Spleen (tissue), 11 donors: ENCODE measurements at regions not wholly inside any gene's neighbourhood (a gene's known extent, or its start where the extent isn't known, plus 50 kb on each side); places are given as distances from the start of the nearest gene placed in this dataset.
"Not testable (repeated sequence)": the region's sequence is repeated elsewhere in the genome, so short reads cannot be mapped to it uniquely, and the experiment has no call there.

Experiments
- DNase-seq: peaks from one replicate; pipeline ENCODE4 v3.0.0-alpha.2; 2020
- H3K27ac ChIP-seq, 8 donors: fragments of 200-600 bp; sonication (generic) in 7 of 8; 1 replicate in 4 of 8; 2 replicates in 4 of 8; pipeline versions ENCODE4 v1.5.0 to v1.8.0; 2016 to 2021; ENCODE audit warnings: inconsistent platforms in 4 of 8, mild to moderate bottlenecking in 4 of 8, moderate library complexity in 1 of 8
- H3K27me3 ChIP-seq, 7 donors: fragments of 200-600 bp; sonication (generic) in 6 of 7; replicated peaks in 1 of 7; 1 replicate in 4 of 7; 2 replicates in 3 of 7; pipeline versions ENCODE4 v1.5.0 to v1.8.0; 2016 to 2021; ENCODE audit warnings: inconsistent platforms in 3 of 7, mild to moderate bottlenecking in 1 of 7
- H3K36me3 ChIP-seq, 6 donors: fragments of 200-600 bp; sonication (generic) in 5 of 6; 1 replicate in 4 of 6; 2 replicates in 2 of 6; pipeline versions ENCODE4 v1.5.0 to v1.8.0; 2016 to 2021; ENCODE audit warnings: inconsistent platforms in 2 of 6
- H3K4me1 ChIP-seq, 6 donors: fragments of 200-600 bp; sonication (generic) in 5 of 6; 1 replicate in 3 of 6; 2 replicates in 3 of 6; pipeline versions ENCODE4 v1.5.0 to v1.8.0; 2016 to 2021; ENCODE audit warnings: inconsistent platforms in 3 of 6
- H3K4me3 ChIP-seq, 8 donors: fragments of 200-600 bp; sonication (generic) in 7 of 8; 1 replicate in 4 of 8; 2 replicates in 4 of 8; pipeline versions ENCODE4 v1.5.0 to v1.8.0; 2016 to 2021; ENCODE audit warnings: inconsistent platforms in 4 of 8, mild to moderate bottlenecking in 4 of 8, moderate library complexity in 2 of 8
- H3K9me3 ChIP-seq, 8 donors: fragments of 200-600 bp; sonication (generic) in 7 of 8; 1 replicate in 4 of 8; 2 replicates in 4 of 8; pipeline versions ENCODE4 v1.5.0 to v1.8.0; 2016 to 2021; ENCODE audit warnings: inconsistent platforms in 4 of 8
- WGBS, 5 donors: extraction: QIAGEN DNeasy Blood & Tissue Kit in 3 of 5; methylation state at CpG; one replicate each; pipeline versions ENCODE4 v1.1.5 to v1.1.7; 2013 to 2018; 5-methylcytosine and 5-hydroxymethylcytosine counted together
- intact Hi-C: fragments of 100-400 bp; cut with DNase I; formaldehyde crosslinking; loops from one replicate; pipeline ENCODE4 v1.15.0; 2023; ENCODE audit warnings: low total_unique reads
- donor health status: healthy with polysubstance abuse.
- donor health status: DM: no; HTN: no; CAD: no; lungs with moderate emphysema.
- donor health status: DM: no; HTN: no; CAD: no.
- donor health status: Bipolar disorder and iron deficiency.
- donor health status: healthy.
- donor health status: DM: no; HTN: no; CAD: no.
- donor health status: DM: yes; HTN: yes; CAD: no.

- H3K4me3 ChIP-seq, H3K27ac ChIP-seq, H3K9me3 ChIP-seq, H3K36me3 ChIP-seq, H3K4me1 ChIP-seq, intact Hi-C loops, H3K27me3 ChIP-seq, DNase-seq: not testable (repeated sequence)
- no CpG with 5 or more reads among the region's 2 CpGs for WGBS, 5 donors
These were observed 357.0 kb upstream of the SPATA31A3 start for GRCh38 chr9:67349424-67349759.

DNA sequence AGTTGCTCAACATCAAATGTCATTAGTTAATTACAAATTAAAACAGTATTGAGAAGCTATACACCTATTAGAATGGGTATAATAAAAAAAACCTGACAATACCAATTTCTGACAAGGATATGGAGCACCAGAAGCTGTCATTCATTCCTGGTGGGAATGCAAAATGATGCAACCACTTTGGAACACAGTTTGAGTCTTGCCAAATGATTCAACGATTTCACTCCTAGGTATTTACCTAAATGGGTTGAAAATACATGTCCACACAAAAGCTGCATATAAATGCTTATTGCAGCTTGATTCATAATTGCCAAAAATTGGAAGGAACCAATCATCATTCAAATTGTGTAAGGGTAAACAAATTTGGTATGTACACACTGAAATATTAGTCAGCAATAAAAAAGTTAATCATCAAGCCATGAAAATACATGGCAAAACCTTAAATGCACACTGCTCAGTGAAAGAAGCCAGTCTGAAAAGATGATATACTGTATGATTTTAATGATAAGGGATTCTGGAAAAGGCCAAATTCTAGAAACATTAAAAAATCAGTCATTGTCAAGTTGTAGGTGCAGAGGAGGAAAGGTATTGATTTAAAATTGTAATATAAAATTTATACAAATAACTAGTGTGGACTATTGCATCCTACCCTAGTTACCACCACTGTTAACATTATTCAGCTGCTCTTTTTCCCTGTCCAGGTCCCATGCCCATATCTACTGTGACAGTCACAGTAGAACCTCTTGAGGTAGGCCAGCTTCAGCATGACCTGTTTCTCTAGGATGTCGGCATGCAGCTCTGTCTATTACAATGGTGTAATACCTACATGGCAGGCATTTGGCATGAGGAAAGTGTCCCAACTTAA lies 356.4 kb upstream of the SPATA31A3 start:
- H3K36me3 ChIP-seq, DNase-seq, H3K4me1 ChIP-seq, intact Hi-C loops, H3K9me3 ChIP-seq, H3K27ac ChIP-seq, H3K27me3 ChIP-seq, H3K4me3 ChIP-seq: not testable (repeated sequence)
- no CpG with 5 or more reads among the region's 2 CpGs for whole genome bisulfite sequencing, 5 donors

GRCh38 chr9:67348094-67348493 lies 355.7 kb upstream of the SPATA31A3 start:
- H3K36me3 ChIP-seq, H3K4me3 ChIP-seq, H3K27ac ChIP-seq, intact Hi-C loops, H3K9me3 ChIP-seq, H3K4me1 ChIP-seq, H3K27me3 ChIP-seq, DNase-seq: not testable (repeated sequence)
- 88 to 100% methylated on average over 1 of the region's 4 CpGs; no CpG with 5 or more reads in 3 of the 5 donors for WGBS, 5 donors

GRCh38 chr9:67339216-67339615 lies 346.9 kb upstream of the SPATA31A3 start:
- intact Hi-C loops, H3K9me3 ChIP-seq, H3K27me3 ChIP-seq, H3K27ac ChIP-seq, H3K4me1 ChIP-seq, H3K4me3 ChIP-seq, H3K36me3 ChIP-seq, DNase-seq: not testable (repeated sequence)
- WGBS, 5 donors: no CpG with 5 or more reads among the region's 7 CpGs

GRCh38 chr9:67338201-67338600 lies 345.9 kb upstream of the SPATA31A3 start:
- peak; percentile 2 for DNase-seq

GRCh38 chr9:67334727-67335572 lies 342.6 kb upstream of the SPATA31A3 start:
- no CpG with 5 or more reads among the region's 9 CpGs for WGBS, 5 donors
- H3K9me3 ChIP-seq, DNase-seq, H3K27ac ChIP-seq, H3K36me3 ChIP-seq, H3K4me3 ChIP-seq, H3K4me1 ChIP-seq, intact Hi-C loops, H3K27me3 ChIP-seq: not testable (repeated sequence)

More at GRCh38 chr9:67338201-67338600, 345.9 kb upstream of the SPATA31A3 start:
- intact Hi-C loops, H3K4me3 ChIP-seq, H3K9me3 ChIP-seq, H3K27me3 ChIP-seq, H3K27ac ChIP-seq, H3K4me1 ChIP-seq, H3K36me3 ChIP-seq: not testable (repeated sequence)
- 80 to 100% (median 97%) methylated on average over 5 to 7 of the region's 12 CpGs for whole genome bisulfite sequencing, 5 donors

DNA sequence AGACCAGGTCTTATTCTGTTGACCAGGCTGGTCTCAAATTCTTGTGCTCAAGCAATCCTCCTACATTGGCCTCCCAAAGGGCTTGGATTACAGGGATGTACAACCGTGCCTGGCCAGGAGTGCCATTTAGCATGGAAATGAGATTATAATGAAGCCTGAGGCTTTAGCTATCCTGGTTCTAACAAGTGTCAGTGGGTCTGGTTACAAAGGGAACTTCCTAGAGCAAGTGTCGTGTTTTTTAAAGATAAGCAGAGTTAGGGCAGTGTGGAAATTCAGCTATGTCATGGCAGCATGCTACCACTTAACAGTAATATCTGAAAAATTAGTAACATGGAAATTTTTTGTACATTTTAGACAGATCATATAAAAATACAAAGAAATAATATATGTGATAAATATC lies 339.3 kb upstream of the SPATA31A3 start:
- H3K27me3 ChIP-seq, H3K27ac ChIP-seq, H3K9me3 ChIP-seq, intact Hi-C loops, H3K36me3 ChIP-seq, DNase-seq, H3K4me3 ChIP-seq, H3K4me1 ChIP-seq: not testable (repeated sequence)
- WGBS, 5 donors: no CpG with 5 or more reads among the region's 2 CpGs

DNA sequence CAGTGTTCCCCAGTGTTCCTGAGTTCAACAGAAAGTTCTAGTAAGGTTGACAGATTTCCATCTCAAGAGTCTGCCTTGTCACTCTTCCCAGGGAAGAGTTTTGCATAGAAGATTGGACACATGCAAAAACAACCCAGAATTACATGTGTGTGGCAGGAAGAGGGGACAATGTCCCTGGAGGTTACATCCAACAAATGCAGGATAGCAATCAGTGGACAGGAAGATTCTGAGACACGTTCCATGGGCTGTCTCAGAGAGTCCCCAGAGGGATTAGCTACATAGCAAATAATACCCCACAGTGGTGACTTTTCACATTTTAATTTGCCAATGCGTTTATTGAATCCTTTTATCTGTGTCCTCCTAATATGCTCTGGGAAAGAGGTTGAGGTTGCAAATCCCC lies 321.1 kb upstream of the SPATA31A3 start:
- H3K4me3 ChIP-seq, H3K36me3 ChIP-seq, H3K9me3 ChIP-seq, DNase-seq, H3K4me1 ChIP-seq, H3K27me3 ChIP-seq, H3K27ac ChIP-seq, intact Hi-C loops: not testable (repeated sequence)
- no CpG with 5 or more reads among the region's 2 CpGs for WGBS, 5 donors

GRCh38 chr9:67312504-67312903 lies 320.2 kb upstream of the SPATA31A3 start:
- H3K36me3 ChIP-seq, intact Hi-C loops, H3K27ac ChIP-seq, DNase-seq, H3K27me3 ChIP-seq, H3K4me1 ChIP-seq, H3K9me3 ChIP-seq, H3K4me3 ChIP-seq: not testable (repeated sequence)
- no CpG with 5 or more reads among the region's 5 CpGs for WGBS, 5 donors

DNA sequence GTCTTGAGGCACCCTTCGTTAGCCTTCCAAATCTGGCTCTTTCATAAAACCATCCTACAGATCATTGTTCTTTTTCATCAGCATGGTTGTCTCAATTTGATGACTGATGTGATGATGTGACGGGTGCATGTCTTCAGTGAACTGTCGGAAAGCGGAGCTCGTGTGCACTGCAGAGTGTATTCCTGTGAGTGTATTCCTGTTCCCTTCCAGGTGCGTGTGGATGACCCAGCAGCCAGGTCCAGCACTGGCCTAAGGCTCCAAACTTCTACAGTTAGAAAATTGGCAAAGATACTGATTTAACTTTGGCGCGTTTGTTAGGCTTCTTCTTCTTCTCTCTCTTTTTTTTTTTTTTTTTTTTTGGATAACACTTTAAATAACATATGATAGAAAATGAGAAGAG lies 314.8 kb upstream of the SPATA31A3 start:
- DNase-seq, intact Hi-C loops, H3K27me3 ChIP-seq, H3K4me3 ChIP-seq, H3K9me3 ChIP-seq, H3K27ac ChIP-seq, H3K4me1 ChIP-seq, H3K36me3 ChIP-seq: not testable (repeated sequence)
- WGBS, 5 donors: no CpG with 5 or more reads among the region's 8 CpGs

DNA sequence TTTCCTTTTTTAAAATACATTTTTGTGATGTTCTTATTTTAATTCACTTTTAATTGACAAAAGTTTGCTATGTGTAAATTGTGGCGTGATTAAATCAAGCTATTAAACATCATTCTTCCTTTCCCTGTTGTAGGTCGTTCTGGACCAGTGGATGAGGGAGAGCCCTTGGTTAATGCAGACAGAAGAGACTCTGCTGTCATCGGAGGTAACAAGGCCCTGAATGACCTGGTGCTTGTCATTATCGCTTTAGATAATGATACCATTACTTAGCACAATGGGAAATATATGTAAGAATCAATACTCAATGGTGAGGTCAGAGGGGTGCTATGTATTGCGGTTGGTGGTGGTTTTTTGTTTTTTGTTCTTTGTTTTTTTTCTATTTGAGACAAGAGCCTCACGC lies 296.4 kb upstream of the SPATA31A3 start:
- H3K27me3 ChIP-seq, DNase-seq, H3K4me1 ChIP-seq, H3K27ac ChIP-seq, H3K4me3 ChIP-seq, H3K36me3 ChIP-seq, intact Hi-C loops, H3K9me3 ChIP-seq: not testable (repeated sequence)
- WGBS, 5 donors: no CpG with 5 or more reads among the region's 6 CpGs
